ENCODE measurements at regions not wholly inside any gene's neighbourhood (a gene's known extent, or its start where the extent isn't known, plus 50 kb on each side); places are given as distances from the start of the nearest gene placed in this dataset.

- no peak for TF ChIP-seq CTCF (IDR thresholded peaks at IDR 0.05)
- no peak for TF ChIP-seq POLR2A (IDR thresholded peaks at IDR 0.05)
- no peak overlapping the region for H3K4me3 ChIP-seq (ENCODE audit: low read depth, poor library complexity, severe bottlenecking)
- intact Hi-C loops (cut with DNase I; ENCODE audit: low total_unique reads) = no loop called here
- 65 to 93% methylated on average over 1 of the region's 1 CpG for WGBS, 2 donors
- DNase-seq (ENCODE audit: low spot score in 2 of 2) = no peak
Measured at GRCh38 chr7:89857767-89858166, 296.5 kb upstream of the STEAP1 start.

- intact Hi-C loops (cut with DNase I; ENCODE audit: low total_unique reads) = no loop called here
- WGBS, 2 donors = 81 to 88% methylated on average over 3 of the region's 3 CpGs
- TF ChIP-seq CTCF (IDR thresholded peaks at IDR 0.05) = no peak
- no peak for TF ChIP-seq POLR2A (IDR thresholded peaks at IDR 0.05)
- no peak overlapping the region for H3K4me3 ChIP-seq (ENCODE audit: low read depth, poor library complexity, severe bottlenecking)
- DNase-seq (ENCODE audit: low spot score in 2 of 2) = no peak
Measured at GRCh38 chr7:89887489-89887888, 266.8 kb upstream of the STEAP1 start.

DNA sequence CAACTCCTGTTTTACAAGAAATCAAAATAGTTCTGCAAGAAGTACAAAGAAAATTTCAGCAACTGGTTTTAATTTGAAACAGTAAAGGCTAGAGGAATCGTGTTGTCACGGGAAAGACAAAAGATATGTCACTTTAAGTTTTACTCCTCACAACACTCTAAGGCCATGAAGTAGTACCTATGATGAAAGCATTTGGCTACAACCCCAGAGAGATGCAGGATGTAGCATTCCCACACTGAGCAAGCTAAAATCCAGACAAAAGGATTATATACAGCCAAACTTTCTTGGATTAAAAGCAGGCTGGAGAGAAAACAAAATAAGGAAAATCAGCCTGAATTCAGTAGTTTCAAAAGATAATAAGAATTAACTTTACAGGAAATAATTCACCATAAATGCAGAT lies 245.5 kb upstream of the STEAP1 start:
- TF ChIP-seq CTCF (IDR thresholded peaks at IDR 0.05) (no peak), POLR2A (IDR thresholded peaks at IDR 0.05) (no peak)
- intact Hi-C loops (cut with DNase I; ENCODE audit: low total_unique reads) = no loop called here
- no peak for DNase-seq (ENCODE audit: low spot score in 2 of 2)
- WGBS, 2 donors = 56 to 77% methylated on average over 2 of the region's 2 CpGs
- H3K4me3 ChIP-seq (ENCODE audit: low read depth, poor library complexity, severe bottlenecking) = no peak overlapping the region

- TF ChIP-seq CTCF (IDR thresholded peaks at IDR 0.05) (no peak), POLR2A (IDR thresholded peaks at IDR 0.05) (no peak)
- DNase-seq (ENCODE audit: low spot score in 2 of 2) = no peak
- WGBS, 2 donors = 4 to 16% methylated on average over 2 of the region's 2 CpGs
- H3K4me3 ChIP-seq (ENCODE audit: low read depth, poor library complexity, severe bottlenecking) = no peak overlapping the region
- intact Hi-C loops (cut with DNase I; ENCODE audit: low total_unique reads) = no loop called here
Measured at GRCh38 chr7:89914711-89915110, 239.6 kb upstream of the STEAP1 start.

DNA sequence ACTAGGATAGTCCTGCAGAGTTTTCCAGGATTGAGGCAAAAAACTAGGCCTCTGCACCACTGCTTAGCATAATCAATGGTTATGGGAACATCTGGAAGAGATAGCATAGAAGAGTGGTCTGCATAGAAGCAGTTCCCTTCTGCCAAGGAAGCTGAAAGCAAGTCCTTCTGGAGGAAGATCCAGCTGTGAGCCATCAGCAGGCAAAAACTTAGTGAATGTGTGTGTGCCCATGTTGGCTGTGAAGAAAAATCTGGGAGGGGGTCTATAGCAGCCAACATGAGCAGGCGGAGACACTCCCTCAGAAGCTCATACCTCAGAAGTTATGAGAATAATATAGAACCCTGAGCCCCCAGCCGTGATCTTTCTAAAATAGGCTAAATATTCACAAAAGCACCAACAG lies 228.1 kb upstream of the STEAP1 start:
- no peak for TF ChIP-seq CTCF (IDR thresholded peaks at IDR 0.05)
- no peak for TF ChIP-seq POLR2A (IDR thresholded peaks at IDR 0.05)
- intact Hi-C loops (cut with DNase I; ENCODE audit: low total_unique reads) = no loop called here
- no peak for DNase-seq (ENCODE audit: low spot score in 2 of 2)
- WGBS, 2 donors = 45 to 51% methylated on average over 2 of the region's 2 CpGs
- H3K4me3 ChIP-seq (ENCODE audit: low read depth, poor library complexity, severe bottlenecking) = no peak overlapping the region

- intact Hi-C loops (cut with DNase I; ENCODE audit: low total_unique reads) = no loop called here
- TF ChIP-seq CTCF (IDR thresholded peaks at IDR 0.05) (no peak), POLR2A (IDR thresholded peaks at IDR 0.05) (no peak)
- no peak overlapping the region for H3K4me3 ChIP-seq (ENCODE audit: low read depth, poor library complexity, severe bottlenecking)
- no peak for DNase-seq (ENCODE audit: low spot score in 2 of 2)
- WGBS, 2 donors = 51 to 76% methylated on average over 6 of the region's 6 CpGs
Measured at GRCh38 chr7:89926701-89927100, 227.6 kb upstream of the STEAP1 start.
